K562 (cell line): ENCODE measurements at regions not wholly inside any gene's neighbourhood (a gene's known extent, or its start where the extent isn't known, plus 50 kb on each side); places are given as distances from the start of the nearest gene placed in this dataset.

Source experiments
- ATAC-seq: fragments of 200-7000 bp; cut with Tn5 transposase; 3 replicates; pipeline ENCODE4 v1.9.1; 2020; ENCODE audit warnings: moderate library complexity
- BruUV-seq: library from RNA; stranded (reverse); fragments of 400-500 nt; replicated peaks from 2 replicates; lab custom pipeline; 2021; lab: Mats Ljungman, UMichigan
- CTCF ChIA-PET: fragments of 300-600 bp; formaldehyde crosslinking; extraction: SDS; loops from one replicate; lab custom pipeline; 2021; ENCODE audit warnings: low intra/inter-chr PET ratio; lab: Yijun Ruan, JAX
- POLR2A ChIA-PET: fragments of 300-600, 350-650 bp; sonication (Branson Sonifier 250); formaldehyde crosslinking; extraction: SDS; loops from one replicate; lab custom pipeline; 2021; ENCODE audit warnings: antibody characterized with exemption, inconsistent platforms; lab: Yijun Ruan, JAX
- DNase-seq, 4 experiments: peaks; one replicate each; pipeline versions ENCODE4 v3.0.0 to v3.0.0-alpha.2; 2011 to 2018; ENCODE audit warnings: low spot score in 3 of 4, mixed read lengths in 3 of 4; ENCODE audit errors: extremely low read depth in 1 of 4
- FAIRE-seq: peaks from 2 replicates; lab custom pipeline; 2011; peaks lifted over from hg19 to GRCh38; lab: Jason Lieb, UNC
- H2AFZ ChIP-seq: 2 replicates; pipeline ENCODE4 v1.6.0; 2011; ENCODE audit warnings: low read depth, low read length, control low read depth, inconsistent platforms
- H3K27ac ChIP-seq: fragments of 200-600 bp; 3 replicates; pipeline ENCODE4 v1.8.0; 2011; ENCODE audit warnings: low read depth, mild to moderate bottlenecking, control low read depth, inconsistent platforms, low read length, moderate library complexity, mixed read lengths; ENCODE audit errors: extremely low read depth
- H3K27me3 ChIP-seq, 2 experiments: fragments of 300-600 bp in 1 of 2; 2 replicates in 1 of 2; 3 replicates in 1 of 2; pipeline versions ENCODE4 v1.6.0 to v1.8.0; 2011; ENCODE audit warnings: inconsistent platforms in 2 of 2, low read length in 2 of 2, mild to moderate bottlenecking in 1 of 2, mixed read lengths in 1 of 2, moderate library complexity in 1 of 2; ENCODE audit not compliant: control insufficient read depth in 2 of 2, insufficient read depth in 2 of 2
- H3K36me3 ChIP-seq: fragments of 300-600 bp; 3 replicates; pipeline ENCODE4 v1.8.0; 2011; ENCODE audit warnings: mild to moderate bottlenecking, low read length, inconsistent platforms; ENCODE audit not compliant: control insufficient read depth, insufficient read depth
- H3K4me1 ChIP-seq, 2 experiments: fragments of 200-600 bp in 1 of 2; replicated peaks in 1 of 2; 2 replicates in 1 of 2; 3 replicates in 1 of 2; pipeline versions ENCODE4 v1.5.1 to v1.8.0; 2011; ENCODE audit warnings: inconsistent platforms in 2 of 2, low read length in 2 of 2, mild to moderate bottlenecking in 1 of 2, mixed read lengths in 1 of 2, moderate library complexity in 1 of 2; ENCODE audit not compliant: control insufficient read depth in 2 of 2, insufficient read depth in 2 of 2
- H3K4me2 ChIP-seq: 2 replicates; pipeline ENCODE4 v1.6.1; 2011; ENCODE audit warnings: low read length, control low read depth, inconsistent platforms, mixed read lengths; ENCODE audit not compliant: insufficient read depth
- H3K4me3 ChIP-seq: fragments of 200-600 bp; sonication (generic), shearing (Covaris generic); 2 replicates; pipeline ENCODE4 v1.5.1; 2016; ENCODE audit warnings: control low read depth, inconsistent platforms
- H3K79me2 ChIP-seq: fragments of 200-600 bp; 3 replicates; pipeline ENCODE4 v1.8.0; 2011; ENCODE audit warnings: low read length, inconsistent platforms; ENCODE audit not compliant: control insufficient read depth, insufficient read depth
- H3K9ac ChIP-seq, 2 experiments: 2 replicates each; pipeline versions ENCODE4 v1.6.0 to v1.6.1; 2011; ENCODE audit warnings: low read depth in 2 of 2, low read length in 2 of 2, control low read depth in 1 of 2, inconsistent platforms in 1 of 2, mild to moderate bottlenecking in 1 of 2, mixed read lengths in 1 of 2; ENCODE audit not compliant: insufficient read depth in 1 of 2
- H3K9me1 ChIP-seq: one replicate; pipeline ENCODE4 v1.6.0; 2011; ENCODE audit warnings: inconsistent platforms, mild to moderate bottlenecking, low read length, moderate library complexity; ENCODE audit not compliant: control insufficient read depth, insufficient read depth
- H3K9me3 ChIP-seq: replicated peaks from 2 replicates; pipeline ENCODE4 v1.5.1; 2011; ENCODE audit warnings: low read depth, low read length, inconsistent platforms; ENCODE audit not compliant: control insufficient read depth, insufficient read depth
- H4K20me1 ChIP-seq: replicated peaks from 2 replicates; pipeline ENCODE4 v1.6.1; 2011; ENCODE audit warnings: low read length, inconsistent platforms, mixed read lengths; ENCODE audit not compliant: control insufficient read depth, insufficient read depth
- CREBBP ChIP-seq: IDR thresholded peaks from one replicate; pipeline ENCODE4 v1.6.1; 2012; ENCODE audit warnings: low read depth, mild to moderate bottlenecking, control low read depth, inconsistent platforms, low read length
- KDM2B ChIP-seq: fragments of 250-450 bp; sonication (Bioruptor Pico); IDR thresholded peaks from 2 replicates; pipeline ENCODE4 v1.8.0; 2021; ENCODE audit warnings: mild to moderate bottlenecking, moderate library complexity
- KLF6 ChIP-seq: fragments of 250-450 bp; sonication (Bioruptor Pico); IDR thresholded peaks from 2 replicates; pipeline ENCODE4 v1.4.0; 2020; ENCODE audit warnings: mild to moderate bottlenecking, moderate library complexity, borderline replicate concordance
- MAFG ChIP-seq: fragments of 450-650 bp; conservative IDR thresholded peaks from 2 replicates; pipeline ENCODE4 v1.6.1; 2016; ENCODE audit warnings: missing genetic modification characterization, missing compliant biosample characterization
- NCOR1 ChIP-seq: fragments of 450-650 bp; IDR thresholded peaks from 2 replicates; pipeline ENCODE4 v1.6.1; 2016; ENCODE audit warnings: mild to moderate bottlenecking, moderate library complexity
- RBM17 ChIP-seq: fragments of 200-400 bp; formaldehyde crosslinking; IDR thresholded peaks from 2 replicates; pipeline ENCODE4 v1.6.1; 2017; ENCODE audit warnings: low read depth, mild to moderate bottlenecking, low read length, borderline replicate concordance
- SAP30 ChIP-seq: fragments of 200-600 bp; sonication (generic); IDR thresholded peaks from 2 replicates; pipeline ENCODE4 v1.6.1; 2012; ENCODE audit warnings: borderline replicate concordance, low read depth, mild to moderate bottlenecking, moderate library complexity, low read length, control low read depth, inconsistent platforms; ENCODE audit not compliant: insufficient read depth, poor library complexity, severe bottlenecking
- TFE3 ChIP-seq: fragments of 450-650 bp; formaldehyde crosslinking; IDR thresholded peaks from 2 replicates; pipeline ENCODE4 v1.4.0; 2020; ENCODE audit warnings: mild to moderate bottlenecking, mixed read lengths
- ZFP30 ChIP-seq: fragments of 250-450 bp; sonication (Bioruptor Pico); IDR thresholded peaks from 2 replicates; pipeline ENCODE4 v1.8.0; 2022; ENCODE audit warnings: moderate library complexity, mild to moderate bottlenecking, inconsistent platforms, borderline replicate concordance
- ZNF695 ChIP-seq: fragments of 450-650 bp; formaldehyde crosslinking; IDR thresholded peaks from 2 replicates; pipeline ENCODE4 v1.4.0; 2020; ENCODE audit warnings: mild to moderate bottlenecking, moderate library complexity
- WGBS: fragments of 100-300 bp; shearing (Covaris generic); methylation state at CpG from one replicate; pipeline ENCODE4 v1.1.6; 2016; ENCODE audit warnings: low coverage, mixed read lengths; ENCODE audit not compliant: insufficient coverage; ENCODE audit errors: missing lambda C conversion rate; 5-methylcytosine and 5-hydroxymethylcytosine counted together
- in situ Hi-C: fragments of 300-500 bp; cut with MboI; formaldehyde crosslinking; loops from 4 replicates; pipeline ENCODE4 v1.15.0; 2018; ENCODE audit warnings: inconsistent platforms, mixed read lengths
- intact Hi-C: fragments of 100-400 bp; cut with micrococcal nuclease; formaldehyde crosslinking; loops from 2 replicates; pipeline ENCODE4 v1.14.2; 2022
- TF ChIP-seq, protein P1 (sequence below): fragments of 250-450 bp; sonication (Bioruptor Pico); IDR thresholded peaks from 2 replicates; pipeline ENCODE4 v1.5.0; 2021

GRCh38 chr13:80502359-80502758, 161.4 kb upstream of the SPRY2 start:
- ChIA-PET CTCF (no interaction called here), POLR2A (interaction anchor here (0.7 kb wide), 1 partner anchor 464 kb away, joined by 3 read pairs; no protein-coding TSS in a partner anchor)
- H3K9me1 ChIP-seq: no peaks in the 10 kb centered on the region
- H3K4me3 ChIP-seq: no peak overlapping the region
- ATAC-seq (no peak), FAIRE-seq (no peak), DNase-seq (no peak)
- no peak overlapping the region for H3K9ac ChIP-seq
- no TSS peak for BruUV-seq
- in situ Hi-C loops: no loop called here
- H3K36me3 ChIP-seq: no peaks in the 10 kb centered on the region
- H3K4me2 ChIP-seq: no peak overlapping the region
- H3K27me3 ChIP-seq: no peaks in the 10 kb centered on the region
- no peaks in the 10 kb centered on the region for H3K4me1 ChIP-seq
- no peaks in the 10 kb centered on the region for H4K20me1 ChIP-seq
- H3K9me3 ChIP-seq: no peaks in the 10 kb centered on the region
- H3K79me2 ChIP-seq: no peaks in the 10 kb centered on the region
- no peak overlapping the region for H3K27ac ChIP-seq
- intact Hi-C loops: no loop called here
- TF ChIP-seq ZFP30 (CRISPR knock-in tag): no peak
- TF ChIP-seq MAFG (tag): no peak
- TF ChIP-seq, protein P1, sequence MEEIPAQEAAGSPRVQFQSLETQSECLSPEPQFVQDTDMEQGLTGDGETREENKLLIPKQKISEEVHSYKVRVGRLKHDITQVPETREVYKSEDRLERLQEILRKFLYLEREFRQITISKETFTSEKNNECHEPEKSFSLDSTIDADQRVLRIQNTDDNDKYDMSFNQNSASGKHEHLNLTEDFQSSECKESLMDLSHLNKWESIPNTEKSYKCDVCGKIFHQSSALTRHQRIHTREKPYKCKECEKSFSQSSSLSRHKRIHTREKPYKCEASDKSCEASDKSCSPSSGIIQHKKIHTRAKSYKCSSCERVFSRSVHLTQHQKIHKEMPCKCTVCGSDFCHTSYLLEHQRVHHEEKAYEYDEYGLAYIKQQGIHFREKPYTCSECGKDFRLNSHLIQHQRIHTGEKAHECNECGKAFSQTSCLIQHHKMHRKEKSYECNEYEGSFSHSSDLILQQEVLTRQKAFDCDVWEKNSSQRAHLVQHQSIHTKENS (CRISPR knock-in tag): no peak
- no peak for TF ChIP-seq RBM17
- TF ChIP-seq, all 486 proteins: peak for 0
- no peak overlapping the region for H2AFZ ChIP-seq

- no peaks in the 10 kb centered on the region for H3K9me3 ChIP-seq
- POLR2A ChIA-PET: no interaction called here
- intact Hi-C loops (no loop called here), in situ Hi-C loops (no loop called here)
- H3K9me1 ChIP-seq: no peaks in the 10 kb centered on the region
- H3K27me3 ChIP-seq: no peaks in the 10 kb centered on the region
- ATAC-seq (no peak), FAIRE-seq (no peak), DNase-seq (no peak)
- no peak overlapping the region for H3K4me2 ChIP-seq
- H4K20me1 ChIP-seq: no peaks in the 10 kb centered on the region
- CTCF ChIA-PET: no interaction called here
- H2AFZ ChIP-seq: no peak overlapping the region
- WGBS: 0% methylated on average over 3 of the region's 3 CpGs
- H3K4me3 ChIP-seq: no peak overlapping the region
- H3K4me1 ChIP-seq: no peaks in the 10 kb centered on the region
- no peak overlapping the region for H3K9ac ChIP-seq
- no peak overlapping the region for H3K27ac ChIP-seq
- BruUV-seq: no TSS peak
- no peaks in the 10 kb centered on the region for H3K79me2 ChIP-seq
- H3K36me3 ChIP-seq: no peaks in the 10 kb centered on the region
- TF ChIP-seq ZNF695 (no peak), TFE3 (CRISPR knock-in tag) (no peak), SAP30 (no peak), CREBBP (no peak), KLF6 (no peak), NCOR1 (no peak), KDM2B (no peak)
- TF ChIP-seq, protein P1 (CRISPR knock-in tag): no peak
Observed at GRCh38 chr13:80501556-80501955, 160.6 kb upstream of the SPRY2 start.
